HepG2 (cell line): ENCODE measurements at regions not wholly inside any gene's neighbourhood (a gene's known extent, or its start where the extent isn't known, plus 50 kb on each side); places are given as distances from the start of the nearest gene placed in this dataset.
"Not testable (repeated sequence)": the region's sequence is repeated elsewhere in the genome, so short reads cannot be mapped to it uniquely, and the experiment has no call there.

Experiments used
- BRCA1 ChIP-seq: sonication (generic); formaldehyde crosslinking; IDR thresholded peaks from 2 replicates; pipeline ENCODE4 v1.4.0; 2020; ENCODE audit warnings: missing genetic modification reagents
- ESRRA ChIP-seq: sonication (generic); formaldehyde crosslinking; IDR thresholded peaks from 2 replicates; pipeline ENCODE4 v1.5.1; 2020; ENCODE audit warnings: mild to moderate bottlenecking, low read depth, missing genetic modification reagents
- POLR2A ChIP-seq, 2 experiments: IDR thresholded peaks; 2 replicates each; pipeline ENCODE4 v1.6.1; 2011; ENCODE audit warnings: low read depth in 2 of 2, low read length in 2 of 2, mild to moderate bottlenecking in 1 of 2, moderate library complexity in 1 of 2; ENCODE audit not compliant: insufficient read depth in 1 of 2
- RAD21 ChIP-seq: fragments of 450-650 bp; formaldehyde crosslinking; IDR thresholded peaks from 2 replicates; pipeline ENCODE4 v1.5.0; 2020; ENCODE audit warnings: mild to moderate bottlenecking
- TF ChIP-seq, protein P1 (sequence below): sonication (generic); formaldehyde crosslinking; conservative IDR thresholded peaks from 2 replicates; pipeline ENCODE4 v1.4.0; 2020; ENCODE audit warnings: missing genetic modification reagents

DNA sequence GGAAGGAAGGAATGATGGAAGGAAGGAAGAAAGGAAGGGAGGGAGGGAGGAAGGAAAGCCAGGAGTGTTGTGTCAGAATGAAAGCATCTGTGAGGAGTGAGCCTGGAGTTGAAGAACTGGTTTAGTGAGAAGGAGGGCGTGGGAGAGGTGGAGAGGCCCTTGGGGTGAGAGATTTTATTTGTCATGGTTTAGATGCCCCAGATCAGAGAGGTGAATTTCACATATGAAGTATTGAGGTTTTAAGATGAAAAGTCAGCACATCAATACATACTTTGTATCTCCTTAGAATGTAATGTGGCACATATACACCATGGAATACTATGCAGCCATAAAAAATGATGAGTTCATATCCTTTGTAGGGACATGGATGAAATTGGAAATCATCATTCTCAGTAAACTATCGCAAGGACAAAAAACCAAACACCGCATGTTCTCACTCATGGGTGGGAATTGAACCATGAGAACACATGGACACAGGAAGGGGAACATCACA lies 222.3 kb upstream of the ECI2 start:
- TF ChIP-seq, protein P1, sequence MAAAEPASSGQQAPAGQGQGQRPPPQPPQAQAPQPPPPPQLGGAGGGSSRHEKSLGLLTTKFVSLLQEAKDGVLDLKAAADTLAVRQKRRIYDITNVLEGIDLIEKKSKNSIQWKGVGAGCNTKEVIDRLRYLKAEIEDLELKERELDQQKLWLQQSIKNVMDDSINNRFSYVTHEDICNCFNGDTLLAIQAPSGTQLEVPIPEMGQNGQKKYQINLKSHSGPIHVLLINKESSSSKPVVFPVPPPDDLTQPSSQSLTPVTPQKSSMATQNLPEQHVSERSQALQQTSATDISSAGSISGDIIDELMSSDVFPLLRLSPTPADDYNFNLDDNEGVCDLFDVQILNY (CRISPR knock-in tag), result not testable (repeated sequence)
- TF ChIP-seq POLR2A (IDR thresholded peaks at IDR 0.05; ENCODE audit: insufficient read depth in 1 of 2, low read depth in 2 of 2, low read length in 2 of 2); BRCA1 (CRISPR knock-in tag); RAD21 (CRISPR knock-in tag); ESRRA (CRISPR knock-in tag): not testable (repeated sequence)
